Psoas muscle (tissue), 7 donors: ENCODE measurements at regions not wholly inside any gene's neighbourhood (a gene's known extent, or its start where the extent isn't known, plus 50 kb on each side); places are given as distances from the start of the nearest gene placed in this dataset.

Experiments
- ATAC-seq, 4 donors: fragments of 200-7000 bp; cut with Tn5 transposase; one replicate each; pipeline ENCODE4 v1.9.1; 2020; ENCODE audit warnings: moderate library complexity in 3 of 4, mild to moderate bottlenecking in 2 of 4
- DNase-seq, 2 donors: peaks; one replicate each; pipeline ENCODE4 v3.0.0-alpha.2; 2020
- H3K27ac ChIP-seq: fragments of 200-600 bp; one replicate; pipeline ENCODE4 v1.8.0; 2022
- H3K27me3 ChIP-seq, 3 donors: fragments of 200-600 bp in 1 of 3; one replicate each; pipeline versions ENCODE4 v1.6.1 to v1.8.0; 2013 to 2022; ENCODE audit warnings: low read length in 2 of 3, mild to moderate bottlenecking in 2 of 3, moderate library complexity in 1 of 3; ENCODE audit not compliant: insufficient read depth in 3 of 3
- H3K36me3 ChIP-seq, 2 donors: fragments of 200-600 bp in 1 of 2; one replicate each; pipeline versions ENCODE4 v1.6.1 to v1.8.0; 2013 to 2022; ENCODE audit warnings: low read depth in 1 of 2, mild to moderate bottlenecking in 1 of 2, moderate library complexity in 1 of 2; ENCODE audit not compliant: insufficient read depth in 1 of 2
- H3K4me1 ChIP-seq: fragments of 200-600 bp; one replicate; pipeline ENCODE4 v1.8.0; 2022
- H3K4me3 ChIP-seq: fragments of 200-600 bp; one replicate; pipeline ENCODE4 v1.8.0; 2022; ENCODE audit warnings: mild to moderate bottlenecking
- H3K9me3 ChIP-seq: fragments of 200-600 bp; one replicate; pipeline ENCODE4 v1.8.0; 2022
- WGBS, 3 donors: extraction: QIAGEN DNeasy Blood & Tissue Kit; methylation state at CpG; one replicate each; pipeline versions ENCODE4 v1.1.6 to v1.1.7; 2013; 5-methylcytosine and 5-hydroxymethylcytosine counted together
- intact Hi-C, 2 donors: fragments of 100-400 bp; cut with DNase I; formaldehyde crosslinking; loops; one replicate each; pipeline versions ENCODE4 v1.11.0 to v1.14.2; 2022
- TF ChIP-seq, protein P1 (sequence below): fragments of 200-600 bp; IDR thresholded peaks from one replicate; pipeline ENCODE4 v1.8.0; 2022; ENCODE audit warnings: antibody characterized with exemption
- donor health status: healthy with polysubstance abuse.
- donor health status: DM: no; HTN: no; CAD: no; lungs with moderate emphysema.
- donor health status: Bipolar disorder and iron deficiency.
- donor health status: healthy.
- donor health status: DM: yes; HTN: yes; CAD: no.
- donor health status: DM: no; HTN: no; CAD: no.
- donor health status: DM: yes; HTN: yes; CAD: no.

DNA sequence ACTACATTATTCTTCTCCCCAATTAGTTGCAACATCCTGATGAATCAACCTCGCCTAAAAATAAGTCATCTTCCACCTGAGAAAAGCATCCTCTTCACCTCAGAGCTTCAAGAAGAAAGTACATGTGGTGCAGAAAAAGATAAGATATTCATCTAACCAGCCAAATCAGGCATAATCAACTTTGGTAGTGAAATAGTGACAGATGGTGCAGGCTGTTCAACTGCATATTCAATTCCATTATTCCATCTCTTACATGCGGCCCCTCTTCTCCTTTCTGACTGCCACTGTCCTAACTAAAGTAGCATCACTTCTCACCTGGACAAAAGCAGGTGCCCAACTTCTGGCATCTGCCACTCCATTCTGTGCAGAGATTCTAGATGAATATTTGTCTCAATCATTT lies 148.4 kb upstream of the STEAP1 start:
- H3K4me1 ChIP-seq, result no peaks in the 10 kb centered on the region
- intact Hi-C loops, result no loop called here
- ATAC-seq (no peak), DNase-seq (no peak)
- TF ChIP-seq, protein P1, sequence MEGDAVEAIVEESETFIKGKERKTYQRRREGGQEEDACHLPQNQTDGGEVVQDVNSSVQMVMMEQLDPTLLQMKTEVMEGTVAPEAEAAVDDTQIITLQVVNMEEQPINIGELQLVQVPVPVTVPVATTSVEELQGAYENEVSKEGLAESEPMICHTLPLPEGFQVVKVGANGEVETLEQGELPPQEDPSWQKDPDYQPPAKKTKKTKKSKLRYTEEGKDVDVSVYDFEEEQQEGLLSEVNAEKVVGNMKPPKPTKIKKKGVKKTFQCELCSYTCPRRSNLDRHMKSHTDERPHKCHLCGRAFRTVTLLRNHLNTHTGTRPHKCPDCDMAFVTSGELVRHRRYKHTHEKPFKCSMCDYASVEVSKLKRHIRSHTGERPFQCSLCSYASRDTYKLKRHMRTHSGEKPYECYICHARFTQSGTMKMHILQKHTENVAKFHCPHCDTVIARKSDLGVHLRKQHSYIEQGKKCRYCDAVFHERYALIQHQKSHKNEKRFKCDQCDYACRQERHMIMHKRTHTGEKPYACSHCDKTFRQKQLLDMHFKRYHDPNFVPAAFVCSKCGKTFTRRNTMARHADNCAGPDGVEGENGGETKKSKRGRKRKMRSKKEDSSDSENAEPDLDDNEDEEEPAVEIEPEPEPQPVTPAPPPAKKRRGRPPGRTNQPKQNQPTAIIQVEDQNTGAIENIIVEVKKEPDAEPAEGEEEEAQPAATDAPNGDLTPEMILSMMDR, result no peak
- H3K27me3 ChIP-seq, result no peaks in the 10 kb centered on the region
- no peak overlapping the region for H3K27ac ChIP-seq
- H3K9me3 ChIP-seq, result no peaks in the 10 kb centered on the region
- 77 to 85% (median 83%) methylated on average over 2 of the region's 2 CpGs for WGBS, 3 donors
- H3K4me3 ChIP-seq, result no peak overlapping the region
- no peaks in the 10 kb centered on the region for H3K36me3 ChIP-seq

DNA sequence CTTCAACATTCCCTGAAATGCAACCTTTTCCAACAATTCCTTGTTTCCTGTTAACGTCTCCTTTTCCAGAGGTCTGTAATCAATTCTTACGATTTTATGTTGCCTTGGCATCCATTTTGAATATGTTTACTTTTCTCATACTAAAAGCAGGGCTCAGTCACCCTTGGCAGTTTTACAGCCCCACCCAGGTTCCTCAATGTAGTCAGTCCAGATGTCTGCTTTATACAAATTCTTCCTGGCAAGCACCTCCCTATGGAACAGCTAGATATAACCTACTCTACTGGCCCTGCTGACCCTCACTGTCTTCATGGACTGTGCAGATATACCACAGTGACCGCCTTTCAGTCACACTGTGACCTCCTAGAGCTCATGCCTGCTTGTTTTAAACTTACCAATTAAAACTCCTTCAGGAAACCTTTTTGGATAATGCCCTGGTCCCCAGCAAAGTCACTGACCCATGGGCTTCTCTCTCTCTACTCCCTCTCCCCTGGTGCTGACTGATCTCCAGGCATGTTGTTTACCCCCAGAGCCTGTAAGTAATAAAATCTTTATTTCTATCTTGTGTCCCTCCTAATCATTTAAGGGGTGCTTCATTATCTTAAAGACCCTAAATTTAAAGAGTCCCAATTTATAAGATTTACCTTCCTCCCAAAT lies 147.1 kb upstream of the STEAP1 start:
- no peaks in the 10 kb centered on the region for H3K36me3 ChIP-seq
- H3K27me3 ChIP-seq, result no peaks in the 10 kb centered on the region
- H3K4me3 ChIP-seq, result no peak overlapping the region
- ATAC-seq, result no peak
- H3K9me3 ChIP-seq, result no peaks in the 10 kb centered on the region
- no peak overlapping the region for H3K27ac ChIP-seq
- no peaks in the 10 kb centered on the region for H3K4me1 ChIP-seq
- intact Hi-C loops, result no loop called here
- DNase-seq, result no peak
- 62 to 73% (median 68%) methylated on average over 3 of the region's 3 CpGs for WGBS, 3 donors
- TF ChIP-seq, protein P1, result no peak

DNA sequence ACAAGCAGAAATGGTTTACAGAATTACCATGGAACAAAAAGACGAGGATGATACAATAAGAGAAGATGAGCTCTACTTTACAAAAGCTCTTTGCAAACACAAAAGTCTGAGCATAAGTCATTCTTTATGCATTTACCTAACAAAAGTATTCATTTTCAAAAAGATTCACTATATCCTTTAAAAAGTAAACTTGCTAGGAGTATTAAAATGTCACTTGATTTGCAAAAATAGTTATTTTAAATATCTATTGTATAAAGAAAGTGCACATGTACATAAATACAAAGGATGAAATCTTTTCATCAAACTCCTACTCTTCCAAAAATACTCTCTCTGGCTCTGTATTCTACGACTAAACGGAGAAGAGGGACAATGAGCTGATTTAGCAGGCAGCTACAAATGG lies 146.4 kb upstream of the STEAP1 start:
- intact Hi-C loops, result no loop called here
- ATAC-seq (no peak), DNase-seq (no peak)
- no peaks in the 10 kb centered on the region for H3K4me1 ChIP-seq
- no peaks in the 10 kb centered on the region for H3K9me3 ChIP-seq
- TF ChIP-seq, protein P1, result no peak
- H3K36me3 ChIP-seq, result no peaks in the 10 kb centered on the region
- no peak overlapping the region for H3K27ac ChIP-seq
- H3K27me3 ChIP-seq, result no peaks in the 10 kb centered on the region
- WGBS, 3 donors, result 52 to 69% (median 67%) methylated on average over 3 of the region's 3 CpGs
- H3K4me3 ChIP-seq, result no peak overlapping the region

DNA sequence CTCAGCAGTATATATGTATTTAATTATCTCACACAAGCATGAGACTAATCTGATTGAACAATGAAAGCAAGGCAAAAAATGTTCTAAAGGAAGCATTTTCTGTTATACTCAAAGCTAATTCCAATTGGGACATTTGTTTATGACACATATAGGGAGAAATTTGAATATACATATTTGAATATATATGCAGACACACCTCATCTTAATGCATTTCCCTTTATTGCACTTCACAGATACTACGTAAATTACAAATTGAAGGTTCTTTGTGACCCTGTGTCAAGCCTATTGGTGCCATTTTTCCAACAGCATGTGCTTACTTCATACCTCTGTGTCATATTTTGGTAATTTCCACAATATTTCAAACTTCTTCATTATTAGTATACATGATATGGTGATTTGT lies 132.1 kb upstream of the STEAP1 start:
- H3K9me3 ChIP-seq, result no peaks in the 10 kb centered on the region
- no peak overlapping the region for H3K4me3 ChIP-seq
- TF ChIP-seq, protein P1, result no peak
- WGBS, 3 donors, result 44 to 85% (median 68%) methylated on average over 1 of the region's 1 CpG
- H3K27ac ChIP-seq, result no peak overlapping the region
- DNase-seq, result no peak
- no peaks in the 10 kb centered on the region for H3K36me3 ChIP-seq
- no peaks in the 10 kb centered on the region for H3K27me3 ChIP-seq
- ATAC-seq, result no peak
- no peaks in the 10 kb centered on the region for H3K4me1 ChIP-seq
- intact Hi-C loops, result no loop called here

DNA sequence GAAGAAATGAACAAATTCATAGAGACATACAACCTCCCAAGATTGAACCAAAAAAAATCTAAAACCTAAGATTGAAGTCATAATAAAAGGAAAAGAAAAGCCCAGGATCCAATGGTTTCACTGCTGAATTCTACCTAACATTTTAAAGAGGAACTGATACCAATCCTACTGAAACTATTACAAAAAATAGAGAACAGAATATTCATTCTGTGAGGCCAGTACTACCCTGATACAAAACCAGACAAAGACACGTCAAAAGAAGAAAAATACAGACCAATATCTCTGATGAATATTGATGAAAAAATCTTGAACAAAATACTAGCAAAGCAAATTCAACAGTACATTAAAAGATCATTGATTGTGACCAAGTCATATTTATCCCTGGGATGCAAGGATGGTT lies 128.5 kb upstream of the STEAP1 start:
- Histone ChIP-seq H3K27me3 (no peaks in the 10 kb centered on the region), H3K36me3 (no peaks in the 10 kb centered on the region), H3K9me3 (no peaks in the 10 kb centered on the region), H3K4me3 (no peak overlapping the region), H3K4me1 (no peaks in the 10 kb centered on the region), H3K27ac (no peak overlapping the region)
- no peak for DNase-seq
- whole genome bisulfite sequencing, 3 donors, result 88 to 97% (median 94%) methylated on average over 1 of the region's 1 CpG
- ATAC-seq, result no peak
- intact Hi-C loops, result no loop called here
- TF ChIP-seq, protein P1, result no peak
